NCI-H345 (cell line): ENCODE measurements at regions not wholly inside any gene's neighbourhood (a gene's known extent, or its start where the extent isn't known, plus 50 kb on each side); places are given as distances from the start of the nearest gene placed in this dataset.
"Not testable (repeated sequence)": the region's sequence is repeated elsewhere in the genome, so short reads cannot be mapped to it uniquely, and the experiment has no call there.

Experiments used
- DNase-seq: peaks from one replicate; lab custom pipeline; 2025; lab: John Stamatoyannopoulos, UW

DNA sequence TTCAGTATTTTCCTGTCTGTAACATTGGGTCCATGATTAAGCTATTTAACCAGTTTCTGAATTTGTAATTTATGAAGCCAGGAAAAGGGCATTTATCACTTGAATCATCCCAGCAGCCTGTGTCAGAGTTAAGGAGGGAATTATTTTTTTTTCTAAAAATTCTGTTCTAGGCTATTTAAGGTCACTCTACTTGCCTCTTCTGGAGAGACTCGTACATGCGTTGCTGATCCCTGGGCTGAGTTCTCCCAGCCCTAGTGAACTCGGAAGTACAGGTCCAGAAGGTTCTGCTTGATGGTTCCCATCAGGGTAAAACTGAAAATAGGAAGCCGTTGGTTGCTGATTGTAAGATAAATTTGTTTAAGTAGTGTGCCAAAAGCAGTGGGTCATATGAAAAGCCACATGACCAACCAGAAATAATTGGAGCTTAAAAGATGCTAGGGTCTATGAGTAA, 90.7 kb downstream of the GPR88 start:
- no peak for DNase-seq

DNA sequence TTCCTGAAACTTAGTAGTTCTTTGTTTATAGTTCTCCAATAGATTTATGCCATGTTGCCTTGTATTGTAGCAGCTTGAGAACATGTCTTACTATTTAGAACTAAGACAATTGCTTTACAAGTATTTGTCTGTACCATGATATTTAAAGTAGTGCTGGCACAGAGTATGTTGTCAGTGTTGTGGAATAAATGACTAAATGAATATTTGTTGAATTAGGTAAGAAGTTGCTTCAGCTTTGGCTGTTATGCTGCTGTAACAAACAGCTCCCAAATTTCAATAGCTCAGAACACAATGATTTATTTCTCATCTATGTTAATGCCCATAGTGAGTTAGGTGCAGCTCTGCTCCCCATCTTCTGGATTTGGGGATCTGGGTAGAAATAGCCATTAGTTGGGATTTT, 90.2 kb upstream of the VCAM1 start:
- DNase-seq: no peak

DNA sequence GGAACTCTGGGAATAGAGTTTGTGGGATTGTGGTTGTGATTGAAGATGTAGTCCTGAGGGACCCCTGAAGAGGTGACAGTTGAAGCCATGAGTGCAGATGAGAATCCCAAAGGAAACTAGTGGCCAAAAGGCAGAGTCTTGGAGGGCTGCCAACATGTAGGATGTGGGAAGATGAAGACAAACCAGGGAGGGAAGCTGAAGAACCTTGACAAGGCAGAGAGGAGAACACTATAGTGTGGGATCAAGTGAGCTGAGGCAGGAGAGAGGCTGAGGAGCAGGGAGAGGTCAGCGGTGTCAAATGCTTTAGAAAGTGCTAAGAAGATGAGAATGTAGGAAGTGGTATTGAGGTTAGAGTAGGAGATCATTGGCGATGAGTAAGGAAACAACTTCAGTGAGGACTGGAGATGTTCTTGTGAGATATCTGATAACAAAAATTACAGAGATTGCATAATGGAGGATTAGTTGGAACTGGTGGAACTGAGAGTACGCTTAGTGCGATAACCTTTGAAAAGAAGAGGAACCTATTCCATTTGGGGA, 88.5 kb upstream of the VCAM1 start:
- no peak for DNase-seq

DNA sequence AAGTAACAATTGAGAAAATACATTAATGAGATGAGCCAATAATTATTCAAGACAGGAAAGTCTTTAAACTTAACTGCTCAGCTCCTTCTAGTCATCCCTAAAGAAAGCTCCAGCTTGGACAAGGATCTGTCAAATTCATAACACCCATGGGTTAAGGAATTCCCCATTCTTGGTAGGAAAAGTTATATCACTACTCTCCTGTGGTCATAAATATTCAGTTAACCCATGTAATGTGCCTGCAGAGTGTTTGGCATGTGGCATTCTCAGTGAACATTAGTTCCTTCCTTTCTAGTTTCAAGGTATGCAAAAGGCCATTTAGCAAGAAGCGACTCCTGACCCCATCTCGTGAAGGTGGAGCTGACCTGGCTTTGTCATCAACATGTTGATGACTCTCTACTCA, 76.7 kb upstream of the VCAM1 start:
- no peak for DNase-seq

DNA sequence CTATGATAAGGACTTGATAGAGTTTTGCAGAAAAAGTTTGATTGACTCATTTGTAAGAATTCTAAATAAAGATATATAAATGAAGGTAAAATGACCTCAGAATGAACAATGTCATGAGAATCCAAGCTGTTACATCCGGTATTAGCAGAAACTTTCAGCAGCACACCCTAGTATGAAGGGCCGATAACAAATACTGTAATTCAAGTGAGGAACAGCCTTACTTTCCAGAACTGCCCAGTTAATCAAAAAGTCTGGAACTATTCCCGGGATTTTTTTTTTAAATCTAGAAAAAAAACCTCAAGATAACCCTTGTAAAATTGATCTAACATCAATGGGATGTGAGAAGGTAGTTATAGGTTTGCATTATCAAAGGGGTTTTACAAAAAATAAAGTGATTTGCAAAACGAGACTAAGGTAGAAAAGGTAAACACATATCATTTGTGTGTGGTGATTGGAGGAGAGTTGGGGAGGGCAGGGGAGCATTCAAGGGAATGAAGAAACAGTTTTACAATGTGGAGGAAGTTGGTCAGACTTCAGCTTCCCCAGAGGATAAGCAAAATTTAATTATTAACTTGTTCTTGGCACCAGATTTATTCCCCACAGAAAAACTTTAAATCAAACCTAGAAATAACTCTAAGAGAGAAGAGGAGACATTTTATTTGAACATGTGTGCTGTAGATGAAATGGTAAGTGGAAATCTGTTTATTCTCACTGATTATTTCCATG, 75.9 kb upstream of the VCAM1 start:
- DNase-seq: no peak

DNA sequence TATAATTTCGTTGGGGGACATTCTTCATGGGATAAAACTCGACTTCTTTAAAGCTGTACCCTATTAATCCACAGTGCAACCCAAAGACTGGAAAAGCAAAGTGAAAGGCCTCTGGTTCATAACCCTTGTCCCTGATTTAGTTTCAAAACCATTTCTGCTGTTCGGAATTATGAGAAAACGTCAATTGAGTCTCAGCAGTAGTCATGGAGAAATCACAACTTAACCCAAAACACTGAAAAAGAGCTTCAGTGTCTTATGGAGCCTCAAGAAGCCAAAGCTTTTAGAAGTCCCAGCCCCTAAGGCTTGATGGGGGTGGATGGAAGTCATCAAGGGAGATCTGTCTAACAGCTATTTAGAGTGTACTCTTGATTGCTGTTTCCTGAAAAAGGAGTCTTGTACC, 73.5 kb upstream of the VCAM1 start:
- no peak for DNase-seq

DNA sequence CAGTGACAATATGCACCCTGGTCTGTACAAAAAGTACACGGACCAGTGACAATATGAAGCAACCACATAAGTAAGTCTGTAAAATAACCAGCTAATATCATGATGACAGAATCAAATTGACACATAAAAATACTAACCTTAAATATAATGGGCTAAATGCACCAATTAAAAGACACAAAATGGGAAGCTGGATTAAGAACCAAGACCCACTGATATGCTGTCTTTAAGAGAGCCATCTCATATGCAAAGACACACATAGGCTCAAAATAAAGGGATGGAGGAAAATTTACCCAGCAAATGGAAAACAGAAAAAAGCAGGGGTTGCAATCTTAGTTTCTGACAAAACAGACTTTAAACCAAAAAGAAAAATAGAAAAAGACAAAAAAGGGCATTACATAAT, 70.4 kb upstream of the VCAM1 start:
- DNase-seq: no peak

DNA sequence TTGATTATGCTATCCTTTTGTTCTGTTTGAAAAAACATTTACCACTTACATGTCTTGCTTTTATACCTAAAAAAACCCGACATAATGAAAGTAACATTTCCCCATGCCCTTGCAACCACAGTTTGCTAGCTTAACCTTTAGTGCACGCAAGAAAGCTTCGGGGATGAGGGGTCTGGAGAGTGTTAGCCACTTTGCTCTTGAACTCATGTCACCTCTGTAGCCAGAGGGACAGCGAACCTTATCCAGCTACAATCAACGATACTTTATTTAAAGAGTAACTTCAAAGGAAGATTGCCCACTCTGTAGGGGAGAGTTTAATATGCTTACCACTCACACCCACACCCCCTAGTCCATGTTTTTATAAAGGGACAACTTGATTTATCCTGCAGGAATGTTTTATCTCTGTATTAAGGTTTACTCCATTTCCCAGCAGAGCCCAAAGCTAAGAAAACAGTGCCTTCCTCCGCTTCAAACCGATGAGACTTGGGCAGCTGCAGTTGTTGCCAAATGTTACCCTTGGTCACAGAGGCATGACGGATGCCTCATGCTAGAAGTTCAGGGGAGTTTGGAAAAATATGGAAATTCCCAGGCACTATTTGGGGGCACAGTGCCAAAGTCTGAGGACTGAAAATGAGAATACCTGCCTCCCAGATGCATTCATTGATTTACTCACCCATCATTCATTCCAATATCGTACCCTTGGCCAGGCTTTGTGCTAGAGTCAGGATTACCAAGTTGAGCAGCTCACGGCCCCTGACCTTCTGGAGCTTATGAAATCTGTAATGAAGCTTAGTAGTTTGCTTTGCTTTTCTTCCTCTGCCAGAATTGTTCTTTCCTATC, 61.4 kb upstream of the VCAM1 start:
- DNase-seq: no peak

DNA sequence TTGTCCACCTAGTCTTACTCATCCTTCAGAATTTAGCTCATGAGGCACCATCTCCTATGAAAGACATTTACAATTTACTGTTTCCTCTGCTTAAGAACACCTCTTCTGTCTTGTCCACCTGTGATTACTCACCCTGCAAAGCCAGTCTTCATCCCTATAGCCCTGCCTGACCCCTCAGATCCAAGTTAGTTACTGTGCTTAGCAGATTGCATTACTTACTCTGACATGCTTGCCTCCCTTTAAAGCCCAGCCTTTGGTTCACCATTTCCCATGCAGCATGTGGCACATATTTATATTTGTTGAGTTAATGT, 60.9 kb upstream of the VCAM1 start:
- DNase-seq: no peak

DNA sequence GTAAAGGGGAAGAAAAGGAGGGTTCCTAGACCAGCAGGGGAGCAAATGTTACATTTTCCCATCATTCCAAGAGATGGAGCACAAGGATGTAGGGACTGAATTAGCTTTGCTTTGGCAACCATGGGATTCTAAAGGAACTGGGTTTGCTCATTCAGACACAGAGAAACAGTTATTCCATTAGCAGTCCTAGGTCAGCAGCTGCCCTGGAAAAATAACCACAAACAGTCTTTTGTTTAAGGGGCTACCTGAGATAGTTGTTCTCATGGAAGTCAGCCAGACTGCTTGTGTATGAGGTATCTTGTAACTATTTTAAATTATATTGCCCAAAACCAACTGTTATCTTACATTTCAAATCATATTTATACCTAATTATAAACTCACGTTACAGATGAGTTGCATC, 58.4 kb upstream of the VCAM1 start:
- no peak for DNase-seq

DNA sequence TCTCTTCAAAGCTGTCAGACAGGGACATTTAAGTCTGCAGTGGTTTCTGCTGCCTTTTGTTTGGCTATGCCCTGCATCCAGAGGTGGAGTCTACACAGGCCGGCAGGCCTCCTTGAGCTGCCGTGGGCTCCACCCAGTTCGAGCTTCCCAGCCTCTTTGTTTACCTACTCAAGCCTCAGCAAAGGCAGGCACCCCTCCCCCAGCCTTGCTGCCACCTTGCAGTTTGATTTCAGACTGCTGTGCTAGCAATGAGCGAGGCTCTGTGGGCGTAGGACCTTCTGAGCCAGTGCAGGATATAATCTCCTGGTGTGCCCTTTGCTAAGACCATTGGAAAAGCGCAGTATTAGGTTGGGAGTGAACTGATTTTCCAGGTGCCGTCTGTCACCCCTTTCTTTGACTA, 51.0 kb upstream of the VCAM1 start:
- DNase-seq: not testable (repeated sequence)
